GM18951 (cell line): ENCODE measurements at regions not wholly inside any gene's neighbourhood (a gene's known extent, or its start where the extent isn't known, plus 50 kb on each side); places are given as distances from the start of the nearest gene placed in this dataset.

Experiments used
- POLR2A ChIP-seq: IDR thresholded peaks from 4 replicates; pipeline ENCODE4 v1.6.1; 2011; ENCODE audit warnings: mild to moderate bottlenecking; ENCODE audit not compliant: insufficient read length, insufficient read depth; ENCODE audit errors: extremely low read depth
- in situ Hi-C: fragments of 300-500 bp; cut with MboI; formaldehyde crosslinking; loops from one replicate; pipeline ENCODE4 v1.12.0; 2022; ENCODE audit warnings: low sequenced_read_pairs, mixed read lengths, inconsistent platforms; ENCODE audit not compliant: unreplicated experiment

- no peak for TF ChIP-seq POLR2A
Observed at GRCh38 chr9:115254287-115255180, 136.6 kb upstream of the TNC start.

DNA sequence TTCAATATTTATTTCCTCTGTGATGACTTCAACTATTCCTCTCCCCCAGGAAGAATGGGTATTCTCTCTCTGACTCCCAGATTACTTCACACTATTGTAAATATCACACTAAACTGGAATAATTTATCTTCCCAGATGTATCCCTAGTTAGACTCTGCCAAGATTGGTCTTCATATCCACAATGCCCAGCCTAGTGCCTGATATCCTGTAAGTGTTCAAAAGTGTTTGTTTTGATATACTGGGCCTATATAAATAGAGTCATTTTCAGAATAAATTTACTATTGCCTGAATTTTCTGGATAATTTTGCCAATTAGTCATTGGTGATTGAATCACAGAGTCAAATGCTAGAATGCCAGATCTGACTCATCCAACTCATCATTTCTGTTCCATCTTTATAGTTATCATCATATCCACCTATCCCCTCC lies 143.7 kb upstream of the TNC start:
- TF ChIP-seq POLR2A, result no peak
- in situ Hi-C loops, result no loop called here

More at GRCh38 chr9:115254287-115255180, 136.6 kb upstream of the TNC start:
- in situ Hi-C loops, result no loop called here

DNA sequence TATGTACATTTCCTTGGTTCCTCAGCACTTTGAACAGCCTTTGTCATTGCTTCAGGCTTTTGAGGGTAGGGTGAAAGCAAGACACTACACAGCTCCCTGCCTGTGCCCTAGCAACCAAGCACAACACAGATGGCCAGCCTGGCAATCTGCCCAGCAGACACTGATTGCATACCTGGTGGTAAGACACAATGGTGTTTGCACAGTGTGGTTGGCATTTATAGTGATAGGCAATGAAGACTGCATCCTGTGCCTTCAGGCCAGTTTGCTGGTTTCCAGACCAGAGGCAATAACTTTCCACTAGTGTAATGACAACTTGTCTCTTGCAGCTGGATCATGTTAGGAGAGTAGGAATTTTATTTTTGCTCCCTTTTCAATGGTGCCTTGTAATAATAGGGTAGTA lies 144.5 kb upstream of the TNC start:
- TF ChIP-seq POLR2A, result no peak

GRCh38 chr9:115262952-115263351 lies 145.0 kb upstream of the TNC start:
- no peak for TF ChIP-seq POLR2A
- in situ Hi-C loops, result no loop called here

More for the DNA sequence above, 144.5 kb upstream of the TNC start:
- in situ Hi-C loops, result no loop called here

DNA sequence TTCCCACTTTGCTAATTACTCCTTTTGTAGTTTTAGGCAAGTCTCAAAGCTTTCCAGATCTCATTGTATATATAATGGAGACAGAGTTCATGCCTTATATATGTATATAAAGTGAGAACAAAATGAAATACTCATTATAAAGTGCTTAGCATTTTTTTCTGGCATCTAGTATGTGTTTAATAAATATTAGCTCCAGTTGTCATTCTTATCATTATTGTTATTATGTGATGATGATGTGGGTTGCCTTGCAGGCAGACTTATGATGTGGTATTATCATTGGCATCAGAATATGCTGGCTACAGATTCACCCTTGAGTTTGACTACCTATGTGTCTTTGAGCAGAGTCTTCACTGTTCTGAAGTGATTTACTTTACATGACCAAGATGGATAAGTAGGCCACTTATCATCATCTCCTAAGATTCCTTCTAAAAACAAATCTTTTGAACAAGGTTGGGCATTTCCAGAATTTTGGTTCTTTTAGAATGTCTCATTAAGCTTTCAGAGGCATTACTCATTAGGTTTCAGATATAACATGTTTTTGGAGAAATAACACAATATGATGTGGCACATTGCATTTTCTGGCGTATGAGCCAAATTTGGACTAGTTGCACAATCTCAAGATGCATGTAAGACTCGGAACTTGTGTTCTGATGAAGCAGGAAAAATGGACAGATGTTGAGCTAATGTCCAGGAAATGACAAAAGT lies 145.6 kb upstream of the TNC start:
- TF ChIP-seq POLR2A, result no peak
- in situ Hi-C loops, result no loop called here

DNA sequence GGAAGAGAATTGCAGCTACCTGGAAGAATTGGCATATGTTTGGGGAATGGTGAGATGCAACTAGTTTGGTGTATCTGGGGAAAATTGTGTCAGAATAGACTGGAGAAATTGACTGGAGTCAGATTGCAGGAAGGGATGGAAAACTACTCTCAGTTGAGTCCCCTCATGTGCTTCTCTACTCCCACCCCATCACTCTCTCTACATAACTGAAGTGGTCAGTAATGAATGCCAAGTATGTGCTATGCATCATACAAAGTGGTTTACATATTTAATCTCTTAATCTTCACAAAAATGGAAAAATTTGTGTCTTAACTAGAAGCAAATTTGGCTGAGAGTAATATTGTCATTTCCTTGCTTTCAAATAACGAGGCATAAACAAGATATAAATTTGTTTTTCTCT lies 146.4 kb upstream of the TNC start:
- in situ Hi-C loops, result no loop called here
- no peak for TF ChIP-seq POLR2A

- TF ChIP-seq POLR2A, result no peak
- in situ Hi-C loops, result no loop called here
Observed at GRCh38 chr9:115267790-115268189, 149.8 kb upstream of the TNC start.

DNA sequence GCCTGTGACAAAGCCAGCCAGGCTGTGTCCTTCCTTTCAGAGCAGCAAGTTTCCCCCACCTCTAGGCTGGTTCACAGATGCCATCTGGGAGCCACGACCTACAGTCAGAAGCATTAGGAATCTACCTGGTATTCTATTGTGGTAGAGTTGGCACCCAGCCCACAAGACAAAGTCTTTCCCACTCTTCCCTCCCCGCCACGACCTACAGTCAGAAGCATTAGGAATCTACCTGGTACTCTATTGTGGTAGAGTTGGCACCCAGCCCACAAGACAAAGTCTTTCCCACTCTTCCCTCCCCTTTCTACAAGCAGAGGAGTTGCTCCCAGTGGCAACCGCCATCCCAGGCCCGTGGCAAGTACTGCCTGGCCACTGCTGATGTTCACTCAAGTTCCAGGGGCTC lies 157.8 kb upstream of the TNC start:
- in situ Hi-C loops, result no loop called here
- TF ChIP-seq POLR2A, result no peak

GRCh38 chr9:115276621-115277020 lies 158.7 kb upstream of the TNC start:
- no peak for TF ChIP-seq POLR2A
- in situ Hi-C loops, result no loop called here

- no peak for TF ChIP-seq POLR2A
- in situ Hi-C loops, result no loop called here
Observed at GRCh38 chr9:115277301-115277700, 159.3 kb upstream of the TNC start.

DNA sequence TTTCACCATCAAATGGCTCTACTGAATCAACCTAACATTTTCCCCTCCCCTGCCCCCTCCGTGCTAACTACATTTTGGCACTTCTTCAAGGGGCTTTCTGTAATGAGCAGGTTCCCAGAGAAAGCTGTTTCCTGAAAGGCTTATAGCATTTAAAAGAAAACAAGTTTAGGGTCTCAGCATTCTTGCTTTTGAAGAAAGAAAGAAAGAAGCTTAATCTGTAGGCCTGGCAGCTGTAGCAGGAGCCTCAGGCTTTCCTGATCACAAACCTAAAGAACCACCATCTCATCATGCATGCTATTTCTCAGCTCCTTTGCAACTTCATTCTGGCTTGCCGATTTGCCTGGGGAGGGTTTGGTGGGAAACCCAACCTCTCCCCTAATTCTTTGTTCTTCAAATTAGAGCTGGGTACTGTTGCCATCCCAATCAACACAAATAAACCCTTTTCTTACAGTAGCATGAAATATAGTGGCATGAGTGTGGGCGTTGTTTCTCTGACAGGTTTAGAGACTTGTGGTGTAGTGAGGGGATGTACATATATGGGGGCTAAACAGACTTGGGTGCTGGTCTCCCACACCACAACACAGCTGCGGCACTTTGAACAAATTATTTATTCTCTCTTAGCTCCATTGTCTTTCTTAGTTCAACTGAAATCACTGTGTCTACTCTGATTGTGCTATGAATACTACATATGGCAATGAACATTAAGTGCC lies 160.5 kb upstream of the TNC start:
- TF ChIP-seq POLR2A, result no peak
- in situ Hi-C loops, result no loop called here

DNA sequence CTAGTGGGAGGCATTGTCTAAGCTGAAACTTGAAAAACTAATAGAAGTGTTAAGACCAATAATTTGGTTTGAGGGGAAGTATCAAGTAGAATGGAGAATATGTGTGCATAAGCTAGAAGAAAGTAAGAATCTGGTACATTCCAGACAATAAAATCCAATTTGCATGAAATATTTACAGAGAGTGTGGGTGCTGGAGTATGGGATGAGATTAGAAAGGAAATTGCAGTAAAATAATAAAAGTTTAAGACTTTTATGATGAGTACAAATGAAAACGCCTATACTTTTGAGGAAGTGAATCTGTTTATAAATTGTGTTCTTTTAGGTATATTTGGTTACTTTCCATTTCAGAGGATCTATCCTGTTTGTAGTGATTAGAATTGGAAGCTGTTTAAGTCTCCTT lies 165.4 kb upstream of the TNC start:
- TF ChIP-seq POLR2A, result no peak
- in situ Hi-C loops, result no loop called here

- no peak for TF ChIP-seq POLR2A
- in situ Hi-C loops, result no loop called here
Observed at GRCh38 chr9:115285836-115286235, 167.9 kb upstream of the TNC start.

DNA sequence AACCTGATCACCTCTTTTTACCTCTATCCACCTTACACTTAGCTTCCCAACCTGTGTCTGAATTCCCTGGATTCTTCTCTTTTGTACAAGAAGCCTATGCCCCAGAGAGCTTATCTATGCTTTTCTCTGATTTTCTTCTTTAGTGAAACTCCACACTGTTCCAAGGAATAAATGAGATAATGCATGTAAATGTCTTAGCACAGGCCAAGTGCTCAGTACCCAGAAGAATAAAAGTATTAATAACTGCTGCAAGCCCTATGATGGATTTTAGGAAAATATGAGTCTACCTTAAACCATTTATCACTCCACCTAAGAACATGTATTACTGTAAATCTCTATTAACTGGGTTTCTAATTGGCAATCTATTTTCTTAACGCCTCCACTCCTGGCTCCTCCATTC lies 168.5 kb upstream of the TNC start:
- no peak for TF ChIP-seq POLR2A
- in situ Hi-C loops, result no loop called here

DNA sequence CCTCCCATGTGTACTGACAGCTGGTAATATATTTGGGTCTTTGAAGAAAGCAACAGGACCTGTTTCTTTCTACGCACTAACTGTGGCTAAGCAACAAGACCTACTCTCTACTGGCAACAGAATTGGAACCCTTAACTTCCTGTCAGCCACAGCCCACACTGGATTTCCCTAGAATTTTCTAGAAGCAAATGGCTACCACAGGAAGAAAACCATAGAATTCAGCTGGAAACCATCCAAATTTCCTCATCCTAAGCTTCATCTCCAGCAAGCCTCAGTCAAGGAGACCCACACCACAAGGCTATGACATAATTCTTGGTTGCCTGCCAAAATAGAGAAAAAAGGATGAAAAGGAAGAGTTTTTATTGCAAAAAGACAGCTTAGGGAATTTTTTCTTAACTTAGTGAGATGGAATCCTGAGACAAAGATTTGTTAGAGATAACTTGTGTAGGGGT lies 171.8 kb upstream of the TNC start:
- no peak for TF ChIP-seq POLR2A
- in situ Hi-C loops, result no loop called here
